Germinal center (tissue), 1 donor: ENCODE measurements at regions not wholly inside any gene's neighbourhood (a gene's known extent, or its start where the extent isn't known, plus 50 kb on each side); places are given as distances from the start of the nearest gene placed in this dataset.

Experiments used
- DNase-seq: peaks from one replicate; pipeline ENCODE4 v3.0.0; 2012; ENCODE audit warnings: mixed read lengths, low spot score

DNA sequence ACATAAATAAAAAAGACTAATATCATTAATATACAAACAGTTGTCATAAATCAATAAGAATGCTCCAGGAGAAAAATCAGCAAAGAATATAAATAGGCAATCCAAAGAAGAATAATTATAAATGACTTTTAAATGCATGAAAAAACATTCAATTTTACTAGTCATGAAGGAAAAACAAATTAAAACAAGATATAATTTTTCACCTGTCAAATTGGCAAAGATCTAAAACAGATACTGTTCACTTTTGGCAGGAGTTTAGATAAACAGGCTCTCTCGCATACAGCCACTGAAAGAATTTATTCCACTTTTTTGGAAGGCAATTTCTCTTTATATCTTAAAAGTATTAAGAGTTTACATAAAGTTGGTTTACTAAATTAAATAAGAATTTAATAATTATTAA, 176.8 kb upstream of the SETBP1 start:
- no peak for DNase-seq

DNA sequence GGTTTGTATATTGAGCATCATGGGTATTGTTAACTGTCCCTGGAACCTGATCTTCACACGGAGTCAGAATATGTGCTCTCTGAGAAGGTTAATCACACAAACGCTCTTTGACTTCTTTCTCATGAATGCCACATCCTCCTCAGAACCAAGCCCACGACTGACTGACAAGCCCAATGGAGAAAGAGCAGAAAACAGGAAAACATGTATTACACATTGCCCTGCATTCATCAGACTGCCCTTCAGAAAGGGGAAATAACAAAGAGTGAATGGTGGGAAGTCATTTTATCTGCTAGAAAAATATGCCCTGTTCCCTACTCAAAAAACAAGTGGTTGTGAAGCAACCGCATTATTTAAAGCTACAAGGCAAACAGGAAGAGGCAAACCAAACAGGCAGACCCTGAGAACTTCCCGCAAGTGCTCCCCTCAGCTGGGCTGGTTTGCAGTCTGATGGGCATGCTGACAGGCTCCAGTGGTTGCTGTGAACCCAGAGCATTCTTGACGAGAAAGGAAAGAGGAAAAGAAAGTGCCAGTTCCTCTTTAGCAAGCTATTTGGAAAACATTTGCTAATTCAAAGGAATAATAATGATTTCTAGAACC, 172.9 kb upstream of the SETBP1 start:
- peak; percentile 59 for DNase-seq

DNA sequence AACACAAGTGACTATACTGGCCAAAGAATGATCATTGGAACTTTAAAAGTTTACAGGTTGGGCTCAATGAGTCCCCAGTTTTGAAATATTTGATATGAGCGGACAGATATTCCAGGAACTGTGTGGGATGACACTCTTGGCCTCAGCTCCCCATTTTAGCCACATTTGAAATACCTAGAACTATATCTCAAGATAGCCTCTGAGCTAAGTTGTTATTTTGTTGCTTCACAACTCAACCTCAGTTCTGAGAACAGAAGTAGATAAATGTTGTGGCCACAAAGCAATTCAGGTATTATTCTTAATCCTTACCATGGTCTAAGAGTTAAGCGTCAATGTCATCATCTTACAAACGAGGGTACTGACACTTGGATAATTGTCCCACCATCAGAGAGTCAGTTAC, 172.2 kb upstream of the SETBP1 start:
- no peak for DNase-seq

DNA sequence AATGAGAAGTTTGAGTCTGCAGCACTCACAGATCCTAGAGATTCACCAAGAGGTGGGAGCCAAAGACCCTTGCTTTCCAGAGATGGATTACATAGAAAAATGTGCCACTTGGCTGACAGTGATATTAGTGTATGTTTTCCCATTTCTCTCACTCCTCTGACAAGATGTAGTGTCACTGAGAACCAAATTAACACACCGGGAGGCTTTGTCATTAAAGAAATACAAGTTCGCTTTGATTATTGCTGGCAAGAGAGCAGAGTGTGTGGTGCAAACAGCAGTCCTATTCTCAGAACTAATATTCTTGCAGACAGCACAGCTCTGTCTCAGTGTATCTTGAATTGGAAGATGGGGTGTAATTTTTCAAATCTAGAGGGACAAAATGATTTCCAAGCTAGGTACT, 171.6 kb upstream of the SETBP1 start:
- no peak for DNase-seq

DNA sequence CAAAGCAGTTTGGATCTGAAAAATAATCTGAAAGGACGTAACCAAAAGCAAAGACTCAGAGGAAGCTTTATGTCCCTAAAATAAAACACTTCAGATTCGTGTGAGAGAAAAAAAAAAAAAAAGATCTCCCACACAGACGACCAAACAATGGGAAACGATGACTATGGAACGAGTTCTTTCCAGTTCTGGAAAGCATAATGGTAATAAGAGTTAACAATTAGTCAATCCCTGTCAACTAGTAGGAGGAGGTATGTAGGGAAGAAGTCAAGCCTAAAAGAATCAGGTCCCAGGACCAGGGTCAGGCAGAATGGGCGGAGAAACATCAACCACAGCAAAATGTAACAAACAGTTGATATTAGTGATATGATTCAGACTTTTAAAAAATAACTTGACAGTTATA, 170.3 kb upstream of the SETBP1 start:
- no peak for DNase-seq

DNA sequence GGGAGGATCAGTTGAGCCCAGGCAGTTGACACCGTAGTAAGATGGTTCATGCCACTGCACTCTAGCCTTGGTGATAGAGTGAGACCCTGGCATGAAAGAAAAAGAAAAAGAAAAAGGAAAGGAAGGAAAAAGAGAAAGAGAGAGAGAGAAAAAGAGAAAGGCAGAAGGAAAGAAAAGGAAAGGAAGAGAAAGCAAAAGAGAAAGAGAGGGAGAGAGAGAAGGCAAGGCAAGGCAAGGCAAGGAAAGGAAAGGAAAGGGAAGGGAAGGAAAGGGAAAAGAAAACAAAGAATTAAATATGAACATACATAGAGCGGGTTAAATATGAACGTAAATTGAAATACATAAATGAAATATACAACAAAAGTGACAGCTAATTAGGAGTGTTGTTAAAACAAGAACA, 167.5 kb upstream of the SETBP1 start:
- DNase-seq: no peak

DNA sequence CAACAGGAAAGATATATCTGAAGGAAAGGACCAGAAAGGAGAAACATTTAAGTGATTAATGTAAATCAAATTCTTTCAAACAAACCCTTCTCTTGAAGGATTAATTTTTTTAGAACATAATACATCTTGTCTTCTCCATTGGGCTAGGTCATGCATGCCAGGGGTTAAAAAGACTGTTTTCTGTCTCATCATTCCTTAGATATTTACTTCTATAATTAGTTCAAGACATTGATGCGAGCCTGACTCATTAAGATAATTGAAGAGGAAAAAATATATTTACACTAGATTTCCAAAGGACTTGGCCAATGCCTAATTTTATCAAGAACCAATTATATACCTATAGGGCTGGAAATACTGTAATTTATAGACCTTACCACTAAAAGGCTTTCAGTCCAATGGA, 166.6 kb upstream of the SETBP1 start:
- no peak for DNase-seq

DNA sequence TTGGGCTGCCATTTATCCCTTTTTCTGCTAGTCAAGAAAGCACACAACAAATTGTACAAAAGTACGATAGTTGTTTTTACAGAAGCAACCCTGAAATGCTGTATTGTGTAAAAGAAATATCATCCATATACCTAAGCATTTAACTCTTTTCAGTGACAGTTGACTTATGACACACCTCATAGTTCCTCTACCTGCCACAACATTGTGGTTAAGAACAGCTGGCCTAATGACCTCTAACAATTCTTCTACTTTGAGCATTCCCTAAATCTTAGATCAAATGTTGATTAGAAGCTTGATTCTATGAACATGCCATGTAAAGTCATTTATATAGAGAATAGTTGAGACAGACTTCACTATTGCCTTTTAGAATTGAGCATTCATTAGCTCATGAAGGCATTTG, 165.9 kb upstream of the SETBP1 start:
- DNase-seq: no peak

DNA sequence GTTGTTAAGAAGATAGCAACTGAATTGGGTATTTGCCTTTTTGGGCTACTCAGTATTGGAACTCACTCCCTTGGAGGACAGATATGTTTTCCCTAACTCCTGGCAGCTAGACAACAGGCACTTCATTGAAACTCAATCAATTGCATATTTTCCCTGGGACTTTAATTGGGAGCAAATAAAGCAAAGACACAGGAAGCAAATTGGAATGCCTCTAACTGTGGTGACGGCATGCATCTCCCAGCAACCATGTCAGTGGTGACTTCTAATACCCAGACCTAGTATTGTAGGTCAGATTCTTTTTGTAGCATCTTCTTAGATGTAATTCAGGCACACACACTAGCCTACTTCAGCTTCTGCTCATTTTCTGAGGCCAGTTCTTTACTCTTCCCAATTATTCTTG, 164.2 kb upstream of the SETBP1 start:
- no peak for DNase-seq

DNA sequence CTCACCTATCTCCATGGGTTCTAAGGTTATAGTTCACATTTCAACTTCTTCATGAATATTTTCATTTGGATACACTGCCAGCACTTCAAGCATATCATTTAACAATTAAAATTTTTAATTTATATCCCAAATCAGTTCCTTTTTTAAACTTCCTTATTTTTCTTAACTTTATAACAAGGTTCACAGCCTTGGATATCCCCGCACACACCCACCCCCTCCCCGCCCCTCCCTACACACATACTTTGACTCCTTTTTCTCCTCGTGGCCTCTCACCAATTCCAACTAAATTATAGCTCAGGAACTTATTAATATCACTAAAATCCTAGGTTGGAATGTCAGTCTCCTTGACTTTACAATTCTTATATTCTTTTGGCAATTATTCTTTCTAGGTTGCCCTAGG, 163.6 kb upstream of the SETBP1 start:
- no peak for DNase-seq

DNA sequence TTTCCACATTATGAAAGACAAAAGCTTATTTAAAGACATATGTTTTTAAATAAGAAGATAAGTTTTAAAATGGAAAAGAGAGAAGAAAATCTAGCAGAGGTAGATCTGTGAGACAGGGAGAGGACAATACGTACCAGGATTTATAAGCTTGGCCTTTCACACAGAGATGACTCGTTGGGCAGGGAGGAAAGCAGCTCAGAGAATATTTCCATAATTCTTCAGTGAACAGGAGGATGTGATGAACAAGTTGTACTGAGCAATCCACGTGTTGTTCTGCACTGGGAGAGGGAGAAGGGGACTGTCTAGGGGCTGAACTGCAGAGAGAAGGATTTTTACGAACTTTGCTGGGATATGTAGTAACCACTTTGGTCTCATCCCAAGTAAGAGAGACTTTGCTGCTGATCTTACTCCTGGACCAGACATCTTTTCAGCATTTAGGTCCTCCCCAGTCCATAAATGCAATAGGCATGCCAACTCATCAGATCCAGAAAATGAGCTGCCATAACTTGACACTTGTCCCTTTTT, 162.5 kb upstream of the SETBP1 start:
- no peak for DNase-seq

DNA sequence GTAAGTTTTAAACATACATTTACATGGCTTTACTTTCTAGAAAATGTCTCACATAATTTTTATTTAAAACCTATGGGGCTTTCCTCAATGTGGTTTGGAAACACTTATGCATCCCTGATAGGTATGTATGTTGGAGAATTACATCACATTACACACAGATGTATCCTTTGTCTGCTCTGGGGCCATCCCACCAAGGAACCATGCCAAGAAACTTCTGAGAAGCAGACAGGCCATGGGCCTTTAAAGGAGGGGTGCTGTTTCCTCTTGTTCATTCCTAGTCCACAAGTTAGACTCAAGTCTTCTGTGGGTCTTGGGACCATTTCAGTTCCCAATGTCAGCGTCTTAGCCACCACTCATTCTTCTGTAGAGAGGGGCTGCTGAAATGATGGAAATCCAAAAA, 162.0 kb upstream of the SETBP1 start:
- DNase-seq: no peak

DNA sequence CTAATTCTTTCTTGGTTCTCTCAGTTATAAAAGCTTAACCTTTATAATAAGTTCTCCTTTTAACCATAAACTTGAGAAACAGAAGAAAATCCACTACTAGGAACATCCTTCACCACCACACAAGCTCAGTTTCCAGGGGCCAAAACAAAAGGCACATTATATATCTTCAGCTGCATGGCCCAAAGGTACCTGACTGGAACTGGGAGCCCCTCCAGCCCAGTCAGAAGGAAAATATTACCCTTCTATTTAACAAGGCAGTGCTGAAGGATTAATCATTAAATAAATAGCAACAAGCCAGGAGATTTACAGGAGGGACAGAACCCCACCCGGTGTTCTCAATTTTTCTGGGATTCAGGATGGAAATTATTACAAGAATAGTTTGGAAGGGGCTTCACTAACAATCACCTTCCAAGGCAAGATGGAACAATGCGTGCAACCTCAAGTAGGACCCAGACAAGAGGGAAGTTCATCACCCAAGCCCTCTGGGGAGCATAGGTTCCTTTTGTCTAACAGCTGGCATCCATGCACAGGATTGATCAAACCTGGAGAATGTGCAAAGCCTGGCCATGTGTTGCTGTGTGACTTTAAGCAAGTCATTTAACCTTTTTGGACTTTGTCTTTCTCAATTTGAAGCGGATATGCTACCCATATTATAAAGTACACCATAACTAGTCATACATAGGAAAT, 159.6 kb upstream of the SETBP1 start:
- no peak for DNase-seq

DNA sequence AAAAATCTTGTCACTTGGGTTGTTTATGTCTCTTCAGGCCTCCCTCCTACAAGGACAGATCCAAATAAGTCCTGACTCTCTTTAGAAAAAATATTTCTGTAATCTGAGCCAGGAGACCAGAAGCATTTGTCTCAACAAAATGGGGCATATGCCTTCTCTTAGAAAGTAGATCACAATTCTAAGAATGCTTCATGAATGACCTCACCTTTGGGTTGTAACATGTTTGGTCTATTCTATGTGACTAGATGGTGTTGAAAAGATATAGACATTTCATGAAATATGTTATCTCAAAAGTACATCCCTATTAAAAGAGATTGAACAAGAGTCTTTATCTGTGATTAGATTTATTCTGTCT, 159.0 kb upstream of the SETBP1 start:
- no peak for DNase-seq

DNA sequence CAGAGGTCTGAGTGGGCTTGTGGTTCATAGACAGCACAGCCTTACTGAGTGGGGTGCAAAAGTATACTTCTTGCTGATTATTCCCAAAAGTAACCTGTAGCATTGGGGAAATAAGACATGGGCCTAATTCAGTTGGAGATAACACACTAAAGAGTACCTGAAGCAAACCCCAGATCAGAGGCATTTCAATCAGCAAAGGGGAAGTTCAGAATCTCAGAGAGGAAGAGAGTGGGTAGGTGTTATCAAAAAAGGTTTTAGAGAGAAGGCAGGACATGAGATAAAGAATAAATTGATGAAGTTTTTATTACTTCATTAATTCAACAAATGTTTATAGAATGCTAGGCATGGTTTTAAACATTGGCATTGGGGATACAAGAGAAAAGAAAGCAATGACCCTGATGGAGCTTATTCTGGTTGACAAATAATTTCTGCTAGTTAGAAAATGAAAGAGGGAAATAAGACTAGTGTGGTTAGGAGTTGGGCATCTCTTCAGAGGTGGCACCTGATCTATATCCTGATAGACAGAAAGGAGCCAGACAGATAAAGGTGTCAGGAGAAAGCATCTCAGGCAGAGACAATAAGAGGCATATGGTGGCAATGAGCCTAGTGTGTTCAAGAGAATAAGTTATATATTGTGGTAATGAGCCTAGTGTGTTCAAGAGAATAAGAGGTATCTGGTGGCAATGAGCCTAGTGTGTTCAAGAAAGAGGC, 153.8 kb upstream of the SETBP1 start:
- no peak for DNase-seq

DNA sequence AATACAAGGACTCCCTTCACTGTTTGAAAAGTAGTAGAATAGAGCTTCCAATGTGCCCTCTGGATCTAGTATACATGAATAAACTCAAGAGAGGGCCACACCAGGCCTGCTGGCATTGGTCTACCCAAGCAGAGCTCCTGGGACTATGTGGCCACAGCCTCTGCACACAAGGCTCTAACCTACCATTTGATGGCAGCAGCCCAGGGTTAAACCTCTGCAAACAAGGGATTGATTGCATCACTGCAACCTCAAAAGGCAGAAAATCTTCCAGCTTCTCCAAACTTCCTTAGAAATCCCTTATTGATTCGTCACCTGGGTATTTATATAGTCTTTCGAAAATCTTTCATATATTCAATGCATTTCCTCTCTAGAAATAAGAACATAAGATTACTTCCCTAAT, 147.6 kb upstream of the SETBP1 start:
- DNase-seq: no peak

DNA sequence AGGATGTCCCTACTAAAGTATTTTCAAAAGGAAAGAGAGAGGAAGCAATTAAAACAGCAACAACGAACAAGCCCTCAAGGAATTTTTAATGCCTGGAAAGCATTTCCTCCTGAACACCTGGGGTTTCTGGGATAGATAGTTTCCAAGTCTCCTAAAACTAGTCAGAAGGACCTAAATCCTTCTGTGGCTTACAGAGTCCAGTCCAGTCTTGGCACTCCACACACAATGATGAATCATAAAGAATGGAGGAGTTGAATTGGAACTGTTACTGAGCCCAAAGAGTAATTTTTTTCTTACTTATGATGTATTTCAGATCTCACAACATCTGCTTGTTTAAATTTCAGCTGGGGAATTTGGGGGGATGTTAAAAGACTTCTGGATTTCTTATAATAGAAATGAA, 144.6 kb upstream of the SETBP1 start:
- DNase-seq: no peak

DNA sequence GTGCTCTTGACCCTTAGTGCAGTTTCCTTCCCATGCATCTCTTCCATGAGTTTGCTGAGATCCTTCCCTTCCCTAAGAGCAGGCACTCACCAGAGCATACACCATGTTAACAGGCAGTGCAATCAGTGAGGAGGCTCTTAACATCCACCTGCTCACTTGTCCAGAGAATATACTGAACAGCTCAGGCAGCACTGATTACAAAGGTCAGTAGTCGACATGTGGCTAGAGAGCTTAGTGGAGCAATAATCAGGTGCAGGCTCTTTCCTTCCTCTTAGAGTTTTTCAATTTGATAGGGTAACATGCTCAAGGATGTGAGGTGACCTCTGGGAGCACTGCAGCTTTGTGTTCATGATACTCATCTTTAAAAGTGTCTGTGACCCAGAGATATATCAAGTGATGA, 144.1 kb upstream of the SETBP1 start:
- no peak for DNase-seq

DNA sequence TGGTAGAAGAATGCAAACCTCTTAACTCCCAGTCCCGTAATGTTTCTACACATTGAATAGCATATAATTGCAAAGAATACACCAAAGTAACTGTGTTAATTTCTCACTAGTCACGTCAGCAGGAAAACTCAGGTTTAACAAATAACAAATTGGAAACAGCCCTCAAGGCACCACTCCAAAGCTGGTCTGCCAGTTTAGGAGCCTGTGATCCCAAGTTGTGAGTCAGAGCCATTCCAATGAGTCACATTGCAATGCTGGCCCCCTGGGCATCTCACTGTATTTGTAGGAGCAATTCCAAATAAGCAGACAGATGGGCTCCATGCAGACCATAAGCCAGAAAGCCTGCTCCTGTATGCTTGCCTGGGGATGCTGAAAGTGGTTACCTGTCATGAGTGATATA, 143.2 kb upstream of the SETBP1 start:
- no peak for DNase-seq

DNA sequence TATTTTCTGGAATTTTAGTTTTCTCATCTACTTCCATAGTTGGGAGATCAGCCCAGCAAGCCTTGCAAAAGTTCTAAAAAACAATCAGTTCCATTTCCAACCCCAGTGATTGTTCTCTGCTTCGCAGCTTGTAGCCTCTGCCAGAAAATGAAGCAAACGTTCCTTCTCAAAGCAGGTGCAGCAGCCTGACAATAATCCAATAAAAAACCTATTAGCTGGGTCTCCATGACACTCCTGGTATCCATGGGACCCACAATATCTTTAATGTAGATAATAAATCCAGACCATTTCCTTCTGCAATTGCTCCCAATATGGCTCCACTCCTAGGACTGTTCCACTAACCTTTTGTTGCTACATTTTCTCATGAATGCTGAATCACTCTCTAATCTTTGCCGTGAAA, 140.8 kb upstream of the SETBP1 start:
- no peak for DNase-seq

DNA sequence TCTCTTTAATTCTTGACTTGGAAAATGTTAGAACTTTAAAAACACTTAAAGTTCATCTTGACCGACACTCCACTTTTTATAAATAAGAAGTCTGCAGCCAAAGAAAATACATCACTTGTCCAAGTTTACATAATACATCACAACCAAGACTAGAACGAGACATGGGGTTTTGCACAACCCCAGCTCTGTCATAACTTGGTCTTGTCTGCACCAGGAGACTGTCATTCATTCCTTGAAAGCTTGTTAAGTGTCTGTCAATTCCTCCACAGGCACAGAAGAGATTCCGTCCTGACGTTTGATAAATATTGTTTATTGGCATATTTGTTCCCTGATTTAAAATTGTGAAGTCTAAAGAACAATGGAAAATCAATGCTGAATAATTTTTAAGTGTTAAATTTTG, 139.5 kb upstream of the SETBP1 start:
- DNase-seq: no peak

DNA sequence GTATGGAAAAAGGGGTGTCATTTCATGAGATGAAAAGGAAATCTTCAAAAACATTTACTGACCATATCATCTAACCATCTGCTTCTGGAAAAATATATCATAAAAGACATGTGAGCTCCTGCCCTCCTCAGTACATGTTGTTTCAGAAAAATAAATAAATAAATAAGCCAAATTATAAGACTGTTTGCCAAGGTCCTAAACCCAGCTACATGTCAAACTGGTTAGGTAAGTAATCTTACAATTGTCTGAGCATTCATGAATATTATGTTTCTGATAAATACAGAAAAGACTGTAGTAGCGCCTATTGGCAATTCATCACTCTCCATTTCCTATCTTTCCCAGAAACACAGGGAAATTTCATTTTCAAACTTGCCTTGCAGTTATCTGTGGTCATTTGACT, 138.9 kb upstream of the SETBP1 start:
- no peak for DNase-seq

DNA sequence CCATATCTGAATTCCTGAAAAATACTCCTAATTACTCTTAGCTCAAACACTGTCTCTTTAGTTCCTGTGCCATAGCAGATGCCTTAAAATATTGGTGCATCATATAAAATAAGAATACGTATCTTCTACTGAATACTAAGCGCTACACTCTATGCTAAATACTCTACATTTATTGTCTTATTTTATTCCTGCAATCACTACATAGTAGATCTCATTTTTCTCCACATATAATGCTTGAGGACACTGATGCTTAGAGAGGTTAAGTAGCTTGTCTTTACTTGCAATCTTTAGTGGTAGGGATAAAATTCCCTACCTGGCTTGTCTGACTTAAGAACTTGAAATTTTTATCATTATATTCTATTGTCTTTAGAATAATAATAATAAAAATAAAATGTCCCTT, 137.3 kb upstream of the SETBP1 start:
- no peak for DNase-seq
